ENCODE measurements at regions not wholly inside any gene's neighbourhood (a gene's known extent, or its start where the extent isn't known, plus 50 kb on each side); places are given as distances from the start of the nearest gene placed in this dataset.

DNA sequence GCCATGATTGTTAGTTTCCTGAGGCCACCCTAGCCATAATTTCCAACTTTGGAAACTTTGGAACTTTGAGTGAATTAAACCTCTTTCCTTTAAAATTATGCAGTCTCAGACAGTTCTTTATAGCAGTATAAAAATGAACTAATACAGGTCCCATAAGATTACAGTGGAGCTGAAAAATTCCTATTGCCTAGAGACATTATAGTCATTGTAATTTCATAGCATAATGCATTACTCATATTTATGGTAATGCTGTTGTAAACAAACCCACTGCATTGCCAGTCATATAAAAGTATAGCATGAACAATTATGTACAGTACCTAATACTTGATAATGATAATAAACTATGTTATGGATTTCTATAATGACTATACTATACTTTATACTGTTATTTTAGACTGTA lies 88.0 kb upstream of the TMEM229A start:
- no peak for TF ChIP-seq EZH2 (IDR thresholded peaks at IDR 0.05; ENCODE audit: borderline replicate concordance, low read depth, low read length)
- TF ChIP-seq POLR2AphosphoS2 (IDR thresholded peaks at IDR 0.05; ENCODE audit: low read length), result no peak
- no peak for TF ChIP-seq BHLHE40 (IDR thresholded peaks at IDR 0.05; ENCODE audit: low read length)
- TF ChIP-seq CEBPB (tag; IDR thresholded peaks at IDR 0.05), result no peak
- TF ChIP-seq, protein P1, sequence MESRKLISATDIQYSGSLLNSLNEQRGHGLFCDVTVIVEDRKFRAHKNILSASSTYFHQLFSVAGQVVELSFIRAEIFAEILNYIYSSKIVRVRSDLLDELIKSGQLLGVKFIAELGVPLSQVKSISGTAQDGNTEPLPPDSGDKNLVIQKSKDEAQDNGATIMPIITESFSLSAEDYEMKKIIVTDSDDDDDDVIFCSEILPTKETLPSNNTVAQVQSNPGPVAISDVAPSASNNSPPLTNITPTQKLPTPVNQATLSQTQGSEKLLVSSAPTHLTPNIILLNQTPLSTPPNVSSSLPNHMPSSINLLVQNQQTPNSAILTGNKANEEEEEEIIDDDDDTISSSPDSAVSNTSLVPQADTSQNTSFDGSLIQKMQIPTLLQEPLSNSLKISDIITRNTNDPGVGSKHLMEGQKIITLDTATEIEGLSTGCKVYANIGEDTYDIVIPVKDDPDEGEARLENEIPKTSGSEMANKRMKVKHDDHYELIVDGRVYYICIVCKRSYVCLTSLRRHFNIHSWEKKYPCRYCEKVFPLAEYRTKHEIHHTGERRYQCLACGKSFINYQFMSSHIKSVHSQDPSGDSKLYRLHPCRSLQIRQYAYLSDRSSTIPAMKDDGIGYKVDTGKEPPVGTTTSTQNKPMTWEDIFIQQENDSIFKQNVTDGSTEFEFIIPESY (CRISPR knock-in tag; IDR thresholded peaks at IDR 0.05), result no peak

Data from K562 (cell line).